ENCODE measurements at regions not wholly inside any gene's neighbourhood (a gene's known extent, or its start where the extent isn't known, plus 50 kb on each side); places are given as distances from the start of the nearest gene placed in this dataset.
A peak's percentile ranks its signal among the peaks of the same experiment; 100 is the strongest.
"Not testable (repeated sequence)": the region's sequence is repeated elsewhere in the genome, so short reads cannot be mapped to it uniquely, and the experiment has no call there.

- no peak for DNase-seq (ENCODE audit: low read depth, low spot score)
Observed at GRCh38 chr11:122202951-122203456, 87.0 kb upstream of the BLID start.

GRCh38 chr11:122202161-122202950, 86.3 kb upstream of the BLID start:
- no peak for DNase-seq (ENCODE audit: low read depth, low spot score)

DNA sequence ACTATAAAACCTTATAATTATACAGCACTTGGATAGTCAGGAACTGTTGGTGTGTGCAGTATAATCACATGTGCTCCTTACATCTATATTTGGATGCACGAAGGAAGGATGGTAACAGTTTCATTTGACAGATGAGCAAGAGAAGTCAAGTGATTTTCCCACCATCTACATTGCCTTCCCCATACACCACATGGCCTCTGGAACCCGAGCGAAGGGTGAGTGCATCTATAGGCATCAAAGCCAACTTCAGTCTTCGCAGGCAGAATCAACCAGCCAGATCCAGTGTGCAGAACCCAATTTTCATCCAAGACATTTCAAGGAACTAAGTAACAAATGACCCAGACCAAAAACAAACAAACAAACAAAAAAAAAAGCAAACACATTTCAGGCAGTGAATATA, 85.1 kb upstream of the BLID start:
- no peak for DNase-seq (ENCODE audit: low read depth, low spot score)

DNA sequence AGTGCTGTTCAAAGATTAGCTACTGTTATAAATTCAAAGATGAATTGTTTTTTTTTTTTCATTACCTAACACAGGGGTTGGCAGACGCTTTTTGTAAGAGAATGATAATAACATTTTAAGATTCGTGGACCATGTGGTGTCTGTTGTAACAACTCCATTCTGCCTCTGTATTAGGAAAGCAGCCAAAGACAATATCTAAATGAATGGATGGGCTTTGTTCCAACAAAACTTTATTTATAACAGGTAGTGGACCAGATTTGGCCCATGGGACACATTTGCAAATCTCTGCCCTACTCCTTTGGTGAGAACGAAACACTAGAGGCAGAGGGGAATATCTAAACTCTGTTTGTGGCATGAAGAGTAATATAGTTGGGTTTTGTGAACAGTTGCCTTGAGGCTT, 83.6 kb upstream of the BLID start:
- DNase-seq (ENCODE audit: low read depth, low spot score): no peak

DNA sequence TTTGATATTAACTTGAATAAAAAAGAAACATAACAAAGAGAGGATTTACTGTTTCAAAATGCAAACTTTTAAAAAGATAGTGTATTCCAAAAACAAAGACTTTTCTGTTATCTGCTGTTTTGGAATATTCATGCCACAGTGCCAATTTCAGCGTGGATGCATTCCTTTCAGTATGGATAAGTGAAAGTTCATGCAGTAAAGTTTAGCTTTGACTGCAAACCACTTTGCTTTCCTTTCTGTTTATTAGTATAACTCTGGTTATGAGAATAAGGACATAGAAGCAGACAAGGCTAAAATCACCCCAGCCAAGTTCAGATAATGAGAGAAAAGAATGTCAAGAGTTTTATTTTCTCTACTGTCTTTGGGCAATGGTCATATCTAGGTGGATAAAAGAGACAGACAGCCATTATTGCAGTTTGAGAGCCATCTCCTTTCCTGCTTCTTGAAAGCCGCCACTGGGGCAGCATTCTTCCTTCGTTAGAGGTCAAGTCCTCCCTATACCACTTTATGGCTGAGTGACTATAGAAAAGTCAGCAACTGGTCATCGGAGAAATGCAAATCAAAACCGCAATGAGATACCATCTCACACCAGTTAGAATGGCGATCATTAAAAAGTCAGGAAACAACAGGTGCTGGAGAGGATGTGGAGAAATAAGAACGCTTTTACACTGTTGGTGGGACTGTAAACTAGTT, 82.4 kb upstream of the BLID start:
- DNase-seq (ENCODE audit: low read depth, low spot score): no peak

GRCh38 chr11:122197066-122197987, 81.3 kb upstream of the BLID start:
- DNase-seq (ENCODE audit: low read depth, low spot score): peak; percentile 77

DNA sequence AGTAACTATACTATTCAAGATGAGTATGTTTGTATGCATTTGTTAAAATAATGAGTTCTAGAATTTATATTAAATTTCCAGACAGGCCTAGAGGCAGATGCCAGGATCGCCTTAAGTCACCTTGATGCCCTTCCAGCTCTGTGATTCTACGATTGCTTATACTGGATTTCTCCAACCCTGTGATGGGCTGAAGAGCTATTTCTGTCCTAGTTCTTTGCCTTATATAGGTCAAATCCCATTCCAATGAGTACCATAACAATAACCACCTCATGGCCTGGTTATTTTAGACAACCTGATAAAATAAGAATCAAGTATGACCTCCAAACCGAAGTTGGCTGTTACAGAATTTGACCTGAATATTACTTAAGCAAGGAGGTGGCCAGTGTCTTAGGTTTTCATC, 79.8 kb upstream of the BLID start:
- DNase-seq (ENCODE audit: low read depth, low spot score): no peak

DNA sequence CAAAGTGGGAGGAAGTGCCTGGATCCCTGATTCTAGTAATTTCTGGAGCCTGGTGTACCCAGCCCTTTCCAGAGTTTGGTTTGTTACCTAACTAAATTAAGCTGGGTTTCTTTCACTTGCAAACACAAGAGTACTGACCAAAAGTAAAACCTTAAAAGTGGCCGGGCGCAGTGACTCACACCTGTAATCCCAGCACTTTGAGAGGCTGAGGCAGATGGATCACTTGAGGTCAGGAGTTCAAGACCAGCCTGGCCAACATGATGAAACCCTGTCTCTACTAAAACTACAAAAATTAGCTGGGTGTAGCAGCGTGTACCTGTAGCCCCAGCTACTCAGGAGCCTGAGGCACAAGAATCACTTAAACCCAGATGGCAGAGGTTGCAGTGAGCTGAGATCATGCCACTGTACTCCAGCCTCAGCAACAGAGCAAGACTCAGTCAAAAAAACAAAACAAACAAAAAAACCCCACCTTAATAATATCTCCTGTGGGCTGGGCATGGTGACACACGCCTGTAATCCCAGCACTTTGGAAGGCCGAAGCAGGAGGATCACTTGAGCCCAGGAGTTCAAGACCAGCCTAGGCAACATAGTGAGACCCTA, 78.0 kb upstream of the BLID start:
- DNase-seq (ENCODE audit: low read depth, low spot score): not testable (repeated sequence)

DNA sequence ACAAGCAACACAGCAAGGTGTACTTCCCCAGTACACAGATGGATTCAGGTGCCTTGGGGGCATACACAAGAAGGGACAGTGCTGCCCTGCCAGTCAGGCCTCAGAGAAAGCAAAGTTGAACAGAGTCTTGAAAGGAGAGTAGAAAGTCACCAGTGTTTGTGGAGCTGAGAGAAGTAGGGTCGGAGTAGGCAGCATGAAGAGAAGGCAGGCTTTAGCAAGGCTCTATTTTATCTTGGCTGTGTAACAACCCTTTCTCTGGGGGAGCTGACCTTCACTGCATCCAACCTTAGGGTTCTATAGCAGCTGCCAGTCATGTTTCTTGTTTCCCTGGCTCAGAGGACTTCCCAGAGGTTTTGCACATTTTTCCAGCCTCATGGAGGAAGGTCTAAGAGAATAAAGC, 77.4 kb upstream of the BLID start:
- no peak for DNase-seq (ENCODE audit: low read depth, low spot score)

DNA sequence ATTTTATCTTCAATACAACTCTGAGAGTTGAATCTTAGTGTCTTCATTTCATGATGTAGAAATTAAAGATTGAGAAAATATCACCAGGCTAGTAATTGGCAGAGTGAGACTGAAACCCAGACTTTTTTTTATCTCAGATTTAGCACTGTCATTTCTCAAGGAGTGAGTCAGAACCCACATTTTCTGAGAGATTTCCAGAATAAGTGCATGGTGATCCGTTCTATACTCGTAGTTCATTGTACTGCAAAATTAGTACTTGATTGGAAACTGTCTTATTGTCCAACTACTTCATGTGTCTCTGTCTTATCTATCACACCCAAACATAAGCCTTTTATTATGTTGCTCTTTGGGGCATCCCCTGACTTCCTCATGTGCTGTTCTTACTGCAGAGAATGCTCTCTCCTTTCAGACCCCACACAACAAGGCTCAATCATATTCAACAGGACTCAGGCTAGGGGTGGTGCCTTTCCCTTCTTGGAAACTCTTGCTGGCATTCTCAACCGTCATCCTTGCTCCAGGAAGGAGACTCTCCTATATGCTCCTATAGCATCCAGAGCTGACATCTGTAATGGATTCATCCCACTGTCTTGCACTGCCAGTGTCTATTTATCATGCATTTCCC, 76.7 kb upstream of the BLID start:
- no peak for DNase-seq (ENCODE audit: low read depth, low spot score)

- no peak for DNase-seq (ENCODE audit: low read depth, low spot score)
Observed at GRCh38 chr11:122190768-122191167, 74.8 kb upstream of the BLID start.

- DNase-seq (ENCODE audit: low read depth, low spot score): no peak
Observed at GRCh38 chr11:122189229-122189628, 73.2 kb upstream of the BLID start.

- DNase-seq (ENCODE audit: low read depth, low spot score): no peak
Observed at GRCh38 chr11:122187373-122188165, 71.6 kb upstream of the BLID start.

DNA sequence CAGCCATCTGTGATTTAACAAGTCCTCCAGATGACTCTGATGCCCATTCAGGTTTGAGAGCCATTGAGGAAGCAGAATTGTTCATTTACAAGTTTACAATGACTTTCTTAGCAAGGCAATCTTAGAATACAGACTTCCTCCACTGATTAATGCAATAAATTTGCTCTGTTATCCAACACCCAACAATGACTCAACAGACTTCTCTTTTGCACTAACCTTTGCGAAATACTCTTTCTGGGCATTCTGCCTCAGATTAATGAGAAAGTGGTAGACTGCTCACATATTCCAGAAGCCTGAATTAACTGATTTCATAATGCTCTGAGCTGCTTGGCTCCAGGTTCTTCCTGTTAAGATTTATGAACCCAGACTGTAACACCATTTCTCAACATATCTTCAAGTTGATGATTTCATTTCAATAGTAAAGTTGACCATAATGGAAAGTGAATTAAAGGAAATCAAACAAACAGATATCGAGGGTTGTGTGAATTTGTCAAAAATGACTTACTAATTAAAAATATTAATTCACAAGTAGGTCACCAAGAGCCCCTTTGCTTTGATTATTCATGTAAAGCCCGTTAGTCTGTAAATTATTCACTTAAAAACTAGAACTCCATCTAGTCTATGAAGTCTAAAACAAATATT, 70.5 kb upstream of the BLID start:
- DNase-seq (ENCODE audit: low read depth, low spot score): no peak

GRCh38 chr11:122183933-122184332, 67.9 kb upstream of the BLID start:
- DNase-seq (ENCODE audit: low read depth, low spot score): no peak

GRCh38 chr11:122181893-122182292, 65.9 kb upstream of the BLID start:
- no peak for DNase-seq (ENCODE audit: low read depth, low spot score)

DNA sequence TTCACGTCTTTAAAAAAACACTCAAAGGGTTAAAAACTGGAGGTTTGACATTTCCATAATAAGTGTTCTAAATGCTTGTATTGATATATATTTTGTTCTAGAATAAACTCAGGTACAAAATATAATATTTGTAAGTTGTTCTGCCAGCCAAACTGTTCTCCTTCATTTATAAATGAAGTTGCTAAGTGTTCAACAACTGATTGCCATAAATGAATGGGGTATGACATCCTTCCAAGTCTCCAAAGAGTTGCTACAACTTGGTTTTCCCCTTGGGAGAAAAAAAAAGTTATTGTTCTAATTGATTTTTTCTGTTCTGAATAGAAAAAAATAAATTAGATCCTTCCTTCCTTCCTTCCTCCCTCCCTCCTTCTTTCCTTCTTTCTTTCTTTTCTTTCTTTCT, 65.4 kb upstream of the BLID start:
- DNase-seq (ENCODE audit: low read depth, low spot score): no peak

DNA sequence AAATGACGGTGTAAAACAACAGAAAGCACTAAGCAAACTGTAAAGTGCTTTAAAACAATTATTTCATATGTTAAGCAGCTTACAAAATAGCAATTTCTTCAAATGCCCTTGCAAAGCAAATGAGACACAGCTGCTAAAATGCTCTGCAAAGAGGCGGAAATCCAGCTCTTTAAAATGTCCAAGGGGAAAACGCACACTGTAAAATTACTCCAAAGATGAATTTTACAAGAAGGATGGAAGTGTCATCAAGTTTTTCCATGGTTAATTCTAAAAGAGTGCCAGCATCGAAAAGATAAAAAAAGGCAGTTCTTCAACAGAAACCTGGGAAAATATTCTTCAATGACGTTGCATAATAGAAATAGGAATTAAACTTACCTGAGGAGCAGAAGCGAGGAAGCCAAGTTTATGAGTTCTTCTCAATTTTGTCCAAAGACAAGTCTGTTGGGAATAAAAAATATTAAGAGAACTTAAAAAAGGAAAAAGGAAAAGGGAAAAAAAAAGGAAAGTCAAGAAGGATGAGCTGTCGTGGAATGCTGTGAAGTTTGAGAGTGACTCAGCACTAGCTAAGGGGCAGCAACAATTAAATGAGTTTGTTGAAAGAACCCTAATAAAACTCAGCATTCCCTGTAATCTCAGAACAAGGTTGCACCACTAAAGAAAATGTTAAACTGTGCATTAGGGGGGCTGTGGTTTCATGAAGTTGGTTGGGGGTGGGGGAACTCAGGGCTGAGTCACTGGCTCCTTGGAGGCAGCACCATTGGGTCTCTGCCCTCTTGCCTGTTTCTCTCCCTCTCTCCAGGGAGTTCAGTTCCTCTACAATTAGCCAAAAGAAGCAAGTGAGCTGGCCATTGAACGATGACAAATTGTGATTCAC, 64.2 kb upstream of the BLID start:
- DNase-seq (ENCODE audit: low read depth, low spot score): peak; percentile 66

GRCh38 chr11:122178795-122179194, 62.8 kb upstream of the BLID start:
- DNase-seq (ENCODE audit: low read depth, low spot score): no peak

Data from brain pericyte (primary cell).